A673 (cell line): ENCODE measurements at regions not wholly inside any gene's neighbourhood (a gene's known extent, or its start where the extent isn't known, plus 50 kb on each side); places are given as distances from the start of the nearest gene placed in this dataset.

ENCODE experiments used
- BruUV-seq: library from RNA; stranded (reverse); fragments of 400-500 nt; replicated peaks from 2 replicates; lab custom pipeline; 2021; lab: Mats Ljungman, UMichigan
- CTCF ChIA-PET: fragments of 300-600 bp; sonication (Branson Sonifier 250); formaldehyde crosslinking; loops from one replicate; lab custom pipeline; 2022; ENCODE audit warnings: antibody characterized with exemption; lab: Charles Lee
- POLR2A ChIA-PET: fragments of 300-600 bp; sonication (Branson Sonifier 250); formaldehyde crosslinking; loops from one replicate; lab custom pipeline; 2022; ENCODE audit warnings: antibody characterized with exemption; ENCODE audit not compliant: low non-redundant PET; lab: Charles Lee
- DNase-seq: peaks from one replicate; pipeline ENCODE4 v3.0.0-alpha.2; 2015; ENCODE audit warnings: low spot score
- H3K27ac ChIP-seq: fragments of 200-600 bp; sonication (generic); 2 replicates; pipeline ENCODE4 v1.5.1; 2016; ENCODE audit warnings: mixed run types, low read depth, mild to moderate bottlenecking, mixed read lengths, antibody characterized with exemption, low read length; ENCODE audit not compliant: poor library complexity, severe bottlenecking
- H3K27me3 ChIP-seq: fragments of 200-600 bp; sonication (generic); replicated peaks from 2 replicates; pipeline ENCODE4 v1.6.1; 2017; ENCODE audit warnings: mixed run types, low read depth, mild to moderate bottlenecking, mixed read lengths, antibody characterized with exemption, low read length; ENCODE audit not compliant: insufficient read depth, poor library complexity
- H3K36me3 ChIP-seq: fragments of 200-600 bp; sonication (generic); 2 replicates; pipeline ENCODE4 v1.6.1; 2016; ENCODE audit warnings: mixed run types, mild to moderate bottlenecking, mixed read lengths, antibody characterized with exemption, low read length; ENCODE audit not compliant: insufficient read depth, poor library complexity, severe bottlenecking
- H3K4me1 ChIP-seq: fragments of 200-600 bp; sonication (generic); 2 replicates; pipeline ENCODE4 v1.6.1; 2017; ENCODE audit warnings: mixed run types, mild to moderate bottlenecking, mixed read lengths, antibody characterized with exemption, low read length; ENCODE audit not compliant: insufficient read depth, poor library complexity, severe bottlenecking
- H3K4me3 ChIP-seq: fragments of 200-600 bp; sonication (generic); 2 replicates; pipeline ENCODE4 v1.5.1; 2016; ENCODE audit warnings: low read depth, mixed run types, mild to moderate bottlenecking, mixed read lengths, low read length; ENCODE audit not compliant: poor library complexity, severe bottlenecking
- H3K9me3 ChIP-seq: fragments of 200-600 bp; sonication (generic); 2 replicates; pipeline ENCODE4 v1.6.1; 2016; ENCODE audit warnings: mixed run types, low read depth, mild to moderate bottlenecking, mixed read lengths, antibody characterized with exemption, low read length; ENCODE audit not compliant: poor library complexity, severe bottlenecking
- CTCF ChIP-seq: fragments of 300-800, 200-600 bp; sonication (generic); conservative IDR thresholded peaks from 2 replicates; pipeline ENCODE4 v1.5.1; 2017; ENCODE audit warnings: low read depth, mild to moderate bottlenecking, antibody characterized with exemption, low read length, moderate library complexity, mixed read lengths
- EZH2 ChIP-seq: fragments of 200-600 bp; sonication (generic); IDR thresholded peaks from 2 replicates; pipeline ENCODE4 v1.6.1; 2017; ENCODE audit warnings: borderline replicate concordance, low read depth, mild to moderate bottlenecking, mixed read lengths, antibody characterized with exemption, low read length; ENCODE audit not compliant: poor library complexity, severe bottlenecking
- intact Hi-C: fragments of 100-400 bp; cut with micrococcal nuclease; formaldehyde crosslinking; loops from one replicate; pipeline ENCODE4 v1.10.0; 2022; ENCODE audit not compliant: unreplicated experiment

GRCh38 chr1:215502081-215502480 lies 65.0 kb upstream of the KCTD3 start:
- TF ChIP-seq EZH2 (no peak), CTCF (no peak)
- H3K4me1 ChIP-seq = no peaks in the 10 kb centered on the region
- CTCF ChIA-PET = no interaction called here
- no peak for DNase-seq
- peaks cover 12% of the 10 kb centered on the region for H3K27me3 ChIP-seq
- no peaks in the 10 kb centered on the region for H3K9me3 ChIP-seq
- POLR2A ChIA-PET = no interaction called here
- no peaks in the 10 kb centered on the region for H3K36me3 ChIP-seq
- no peak overlapping the region for H3K4me3 ChIP-seq
- BruUV-seq = no TSS peak
- H3K27ac ChIP-seq = no peak overlapping the region
- intact Hi-C loops = no loop called here

GRCh38 chr1:215507119-215507518 lies 60.0 kb upstream of the KCTD3 start:
- Histone ChIP-seq H3K9me3 (peaks cover 3% of the 10 kb centered on the region), H3K27me3 (no peaks in the 10 kb centered on the region), H3K4me3 (no peak overlapping the region), H3K4me1 (no peaks in the 10 kb centered on the region), H3K36me3 (no peaks in the 10 kb centered on the region), H3K27ac (no peak overlapping the region)
- no TSS peak for BruUV-seq
- intact Hi-C loops = no loop called here
- DNase-seq = no peak
- ChIA-PET CTCF (no interaction called here), POLR2A (no interaction called here)
- TF ChIP-seq EZH2 (no peak), CTCF (no peak)

GRCh38 chr1:215508311-215508710 lies 58.8 kb upstream of the KCTD3 start:
- H3K27ac ChIP-seq = no peak overlapping the region
- DNase-seq = no peak
- H3K36me3 ChIP-seq = no peaks in the 10 kb centered on the region
- ChIA-PET CTCF (no interaction called here), POLR2A (no interaction called here)
- H3K27me3 ChIP-seq = no peaks in the 10 kb centered on the region
- intact Hi-C loops = no loop called here
- H3K9me3 ChIP-seq = peaks cover 3% of the 10 kb centered on the region
- no TSS peak for BruUV-seq
- TF ChIP-seq CTCF = no peak
- no peak overlapping the region for H3K4me3 ChIP-seq
- H3K4me1 ChIP-seq = no peaks in the 10 kb centered on the region
